ENCODE measurements at regions not wholly inside any gene's neighbourhood (a gene's known extent, or its start where the extent isn't known, plus 50 kb on each side); places are given as distances from the start of the nearest gene placed in this dataset.

GRCh38 chr11:37929100-37929653 is 1331.1 kb upstream of the RAG2 start:
- TF ChIP-seq CTCF (IDR thresholded peaks at IDR 0.05; ENCODE audit: insufficient read depth, low read length, poor library complexity, severe bottlenecking): no peak
- Histone ChIP-seq H3K36me3 (ENCODE audit: control insufficient read depth, insufficient read depth, low read length) (no peaks in the 10 kb centered on the region), H3K27me3 (replicated peaks; ENCODE audit: control insufficient read depth, insufficient read depth, low read length) (no peaks in the 10 kb centered on the region), H3K4me3 (replicated peaks; ENCODE audit: low read depth, low read length) (no peak overlapping the region)
- DNase-seq (ENCODE audit: extremely low read depth, insufficient read length): no peak

GRCh38 chr11:37926772-37927171 is 1328.7 kb upstream of the RAG2 start:
- Histone ChIP-seq H3K36me3 (ENCODE audit: control insufficient read depth, insufficient read depth, low read length) (no peaks in the 10 kb centered on the region), H3K4me3 (replicated peaks; ENCODE audit: low read depth, low read length) (no peak overlapping the region), H3K27me3 (replicated peaks; ENCODE audit: control insufficient read depth, insufficient read depth, low read length) (no peaks in the 10 kb centered on the region)
- no peak for DNase-seq (ENCODE audit: extremely low read depth, insufficient read length)
- TF ChIP-seq CTCF (IDR thresholded peaks at IDR 0.05; ENCODE audit: insufficient read depth, low read length, poor library complexity, severe bottlenecking): no peak

GRCh38 chr11:37916331-37916730 is 1318.3 kb upstream of the RAG2 start:
- no peak for TF ChIP-seq CTCF (IDR thresholded peaks at IDR 0.05; ENCODE audit: insufficient read depth, low read length, poor library complexity, severe bottlenecking)
- H3K4me3 ChIP-seq (replicated peaks; ENCODE audit: low read depth, low read length): no peak overlapping the region
- H3K36me3 ChIP-seq (ENCODE audit: control insufficient read depth, insufficient read depth, low read length): no peaks in the 10 kb centered on the region
- H3K27me3 ChIP-seq (replicated peaks; ENCODE audit: control insufficient read depth, insufficient read depth, low read length): no peaks in the 10 kb centered on the region
- DNase-seq (ENCODE audit: extremely low read depth, insufficient read length): no peak

- no peak for DNase-seq (ENCODE audit: extremely low read depth, insufficient read length)
Measured at GRCh38 chr11:37914859-37915258, 1316.8 kb upstream of the RAG2 start.

GRCh38 chr11:37908219-37908548 is 1310.1 kb upstream of the RAG2 start:
- Histone ChIP-seq H3K4me3 (replicated peaks; ENCODE audit: low read depth, low read length) (no peak overlapping the region), H3K27me3 (replicated peaks; ENCODE audit: control insufficient read depth, insufficient read depth, low read length) (no peaks in the 10 kb centered on the region), H3K36me3 (ENCODE audit: control insufficient read depth, insufficient read depth, low read length) (no peaks in the 10 kb centered on the region)
- DNase-seq (ENCODE audit: extremely low read depth, insufficient read length): no peak
- TF ChIP-seq CTCF (IDR thresholded peaks at IDR 0.05; ENCODE audit: insufficient read depth, low read length, poor library complexity, severe bottlenecking): no peak

More at GRCh38 chr11:37914859-37915258, 1316.8 kb upstream of the RAG2 start:
- H3K27me3 ChIP-seq (replicated peaks; ENCODE audit: control insufficient read depth, insufficient read depth, low read length): no peaks in the 10 kb centered on the region
- no peaks in the 10 kb centered on the region for H3K36me3 ChIP-seq (ENCODE audit: control insufficient read depth, insufficient read depth, low read length)
- TF ChIP-seq CTCF (IDR thresholded peaks at IDR 0.05; ENCODE audit: insufficient read depth, low read length, poor library complexity, severe bottlenecking): no peak
- H3K4me3 ChIP-seq (replicated peaks; ENCODE audit: low read depth, low read length): no peak overlapping the region

Measured in GM06990 (cell line).